HG03095 (cell line): ENCODE measurements at regions not wholly inside any gene's neighbourhood (a gene's known extent, or its start where the extent isn't known, plus 50 kb on each side); places are given as distances from the start of the nearest gene placed in this dataset.

Source experiments
- ATAC-seq: cut with Tn5 transposase; IDR thresholded peaks from one replicate; pipeline ENCODE4 v1.9.1; 2021; ENCODE audit warnings: moderate library complexity; ENCODE audit not compliant: unreplicated experiment

- no peak for ATAC-seq
Observed at GRCh38 chr2:234341306-234341985, 155.4 kb downstream of the ARL4C start.

GRCh38 chr2:234339501-234339900 is 157.4 kb downstream of the ARL4C start:
- no peak for ATAC-seq

GRCh38 chr2:234339011-234339410 is 157.9 kb downstream of the ARL4C start:
- no peak for ATAC-seq

GRCh38 chr2:234335661-234336228 is 161.1 kb downstream of the ARL4C start:
- ATAC-seq, result no peak

- no peak for ATAC-seq
Observed at GRCh38 chr2:234334756-234335155, 162.1 kb downstream of the ARL4C start.

- ATAC-seq, result no peak
Observed at GRCh38 chr2:234334151-234334550, 162.7 kb downstream of the ARL4C start.

GRCh38 chr2:234333168-234334130 is 163.4 kb downstream of the ARL4C start:
- ATAC-seq, result no peak

- no peak for ATAC-seq
Observed at GRCh38 chr2:234331966-234332365, 164.9 kb downstream of the ARL4C start.

GRCh38 chr2:234331566-234331965 is 165.3 kb downstream of the ARL4C start:
- ATAC-seq, result no peak

- no peak for ATAC-seq
Observed at GRCh38 chr2:234330902-234331301, 166.0 kb downstream of the ARL4C start.

GRCh38 chr2:234329202-234329960 is 167.5 kb downstream of the ARL4C start:
- ATAC-seq, result no peak

- ATAC-seq, result no peak
Observed at GRCh38 chr2:234328444-234328990, 168.4 kb downstream of the ARL4C start.

- ATAC-seq, result no peak
Observed at GRCh38 chr2:234326694-234327093, 170.2 kb downstream of the ARL4C start.

- ATAC-seq, result no peak
Observed at GRCh38 chr2:234324116-234324515, 172.8 kb downstream of the ARL4C start.

GRCh38 chr2:234322766-234323465 is 174.0 kb downstream of the ARL4C start:
- ATAC-seq, result no peak

GRCh38 chr2:234320066-234320465 is 176.8 kb downstream of the ARL4C start:
- ATAC-seq, result no peak

GRCh38 chr2:234318361-234318760 is 178.5 kb downstream of the ARL4C start:
- no peak for ATAC-seq

GRCh38 chr2:234313558-234313957 is 183.3 kb downstream of the ARL4C start:
- no peak for ATAC-seq

- ATAC-seq, result no peak
Observed at GRCh38 chr2:234310166-234310565, 186.7 kb downstream of the ARL4C start.

GRCh38 chr2:234309431-234309830 is 187.4 kb downstream of the ARL4C start:
- no peak for ATAC-seq
